ENCODE measurements at regions not wholly inside any gene's neighbourhood (a gene's known extent, or its start where the extent isn't known, plus 50 kb on each side); places are given as distances from the start of the nearest gene placed in this dataset.

DNA sequence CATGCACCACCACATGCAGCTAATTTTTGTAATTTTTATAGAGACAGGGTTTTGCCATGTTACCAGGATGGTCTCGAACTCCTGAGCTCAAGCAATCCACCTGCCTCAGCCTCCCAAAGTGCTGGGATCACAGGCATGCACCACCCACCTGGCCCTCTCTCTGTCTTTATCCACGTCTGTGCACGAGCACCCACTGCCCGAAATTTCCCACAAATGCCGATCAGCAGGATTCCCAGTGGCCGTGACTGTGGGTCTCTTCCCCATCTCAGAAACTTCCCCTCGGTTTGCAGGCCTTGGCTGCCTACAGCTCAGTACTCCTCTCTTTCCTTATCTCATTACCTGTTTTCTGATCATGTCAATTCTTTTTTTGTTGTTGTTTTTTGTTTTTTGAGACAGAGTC lies 217.3 kb downstream of the TTC32 start:
- TF ChIP-seq, protein P1, sequence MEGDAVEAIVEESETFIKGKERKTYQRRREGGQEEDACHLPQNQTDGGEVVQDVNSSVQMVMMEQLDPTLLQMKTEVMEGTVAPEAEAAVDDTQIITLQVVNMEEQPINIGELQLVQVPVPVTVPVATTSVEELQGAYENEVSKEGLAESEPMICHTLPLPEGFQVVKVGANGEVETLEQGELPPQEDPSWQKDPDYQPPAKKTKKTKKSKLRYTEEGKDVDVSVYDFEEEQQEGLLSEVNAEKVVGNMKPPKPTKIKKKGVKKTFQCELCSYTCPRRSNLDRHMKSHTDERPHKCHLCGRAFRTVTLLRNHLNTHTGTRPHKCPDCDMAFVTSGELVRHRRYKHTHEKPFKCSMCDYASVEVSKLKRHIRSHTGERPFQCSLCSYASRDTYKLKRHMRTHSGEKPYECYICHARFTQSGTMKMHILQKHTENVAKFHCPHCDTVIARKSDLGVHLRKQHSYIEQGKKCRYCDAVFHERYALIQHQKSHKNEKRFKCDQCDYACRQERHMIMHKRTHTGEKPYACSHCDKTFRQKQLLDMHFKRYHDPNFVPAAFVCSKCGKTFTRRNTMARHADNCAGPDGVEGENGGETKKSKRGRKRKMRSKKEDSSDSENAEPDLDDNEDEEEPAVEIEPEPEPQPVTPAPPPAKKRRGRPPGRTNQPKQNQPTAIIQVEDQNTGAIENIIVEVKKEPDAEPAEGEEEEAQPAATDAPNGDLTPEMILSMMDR (IDR thresholded peaks at IDR 0.05) = no peak
- TF ChIP-seq EZH2 (IDR thresholded peaks at IDR 0.05; ENCODE audit: borderline replicate concordance, insufficient read depth, low read depth, low read length, poor library complexity, severe bottlenecking) = no peak

Data from B cell (primary cell).